Stomach (tissue), 8 donors: ENCODE measurements at regions not wholly inside any gene's neighbourhood (a gene's known extent, or its start where the extent isn't known, plus 50 kb on each side); places are given as distances from the start of the nearest gene placed in this dataset.

Experiments used
- DNase-seq, 2 donors: peaks; one replicate each; pipeline versions ENCODE4 v3.0.0 to v3.0.0-alpha.2; 2013 to 2019
- H3K27ac ChIP-seq, 5 donors: fragments of 200-600 bp in 4 of 5; sonication (generic) in 4 of 5; one replicate each; pipeline ENCODE4 v1.5.1; 2013 to 2019; ENCODE audit warnings: mild to moderate bottlenecking in 1 of 5, moderate library complexity in 1 of 5
- H3K27me3 ChIP-seq, 3 donors: fragments of 200-600 bp; sonication (generic); one replicate each; pipeline ENCODE4 v1.5.1; 2017 to 2019; ENCODE audit warnings: mixed run types in 1 of 3
- H3K36me3 ChIP-seq, 4 donors: fragments of 200-600 bp; sonication (generic); 1 replicate in 3 of 4; 2 replicates in 1 of 4; pipeline ENCODE4 v1.5.1; 2016 to 2019
- H3K4me1 ChIP-seq, 4 donors: fragments of 200-600 bp; sonication (generic); one replicate each; pipeline ENCODE4 v1.5.1; 2016 to 2019
- H3K4me3 ChIP-seq, 4 donors: fragments of 200-600 bp; sonication (generic) in 3 of 4; one replicate each; pipeline ENCODE4 v1.5.1; 2016 to 2019; ENCODE audit warnings: mild to moderate bottlenecking in 1 of 4
- H3K9me3 ChIP-seq, 4 donors: fragments of 200-600 bp; sonication (generic); one replicate each; pipeline ENCODE4 v1.5.1; 2016 to 2019
- CTCF ChIP-seq, 7 experiments: fragments of 450-650 bp in 4 of 7; fragments of 200-600 bp in 3 of 7; sonication (generic) in 3 of 7; IDR thresholded peaks; one replicate each; pipeline ENCODE4 v1.5.1; 2016 to 2019; ENCODE audit warnings: antibody characterized with exemption in 7 of 7, control low read depth in 2 of 7, mild to moderate bottlenecking in 1 of 7
- EP300 ChIP-seq: sonication (generic); formaldehyde crosslinking; IDR thresholded peaks from one replicate; pipeline ENCODE4 v1.6.1; 2017; ENCODE audit warnings: antibody characterized with exemption
- POLR2A ChIP-seq, 4 donors: fragments of 450-650 bp; IDR thresholded peaks; one replicate each; pipeline ENCODE4 v1.6.1; 2016; ENCODE audit warnings: antibody characterized with exemption in 4 of 4, control low read depth in 2 of 4, mild to moderate bottlenecking in 1 of 4, moderate library complexity in 1 of 4
- POLR2AphosphoS5 ChIP-seq, 3 donors: sonication (generic); formaldehyde crosslinking; IDR thresholded peaks; one replicate each; pipeline ENCODE4 v1.6.1; 2016; ENCODE audit warnings: antibody characterized with exemption in 3 of 3
- WGBS, 5 donors: extraction: QIAGEN DNeasy Blood & Tissue Kit in 3 of 5; methylation state at CpG; one replicate each; pipeline versions ENCODE4 v1.1.5 to v1.1.7; 2013 to 2018; 5-methylcytosine and 5-hydroxymethylcytosine counted together
- intact Hi-C: fragments of 100-400 bp; cut with DNase I; formaldehyde crosslinking; loops from one replicate; pipeline ENCODE4 v1.15.1; 2023; ENCODE audit warnings: low total_unique reads
- donor health status: healthy with polysubstance abuse.
- donor health status: Bipolar disorder and iron deficiency.
- donor health status: healthy.

- Histone ChIP-seq H3K4me1 (no peaks in the 10 kb centered on the region), H3K27ac (no peak overlapping the region), H3K27me3 (no peaks in the 10 kb centered on the region), H3K4me3 (no peak overlapping the region), H3K9me3 (peaks cover 10 to 25% (median 16%) of the 10 kb centered on the region in 4 donors), H3K36me3 (no peaks in the 10 kb centered on the region)
- no peak for DNase-seq
- TF ChIP-seq EP300 (no peak), CTCF (IDR thresholded peaks at IDR 0.05) (no peak), POLR2A (IDR thresholded peaks at IDR 0.05) (no peak), POLR2AphosphoS5 (IDR thresholded peaks at IDR 0.05) (no peak)
- intact Hi-C loops = no loop called here
- WGBS, 5 donors = 91 to 100% (median 95%) methylated on average over 2 of the region's 2 CpGs
These were observed 91.0 kb upstream of the RND3 start for GRCh38 chr2:150578481-150578880.

DNA sequence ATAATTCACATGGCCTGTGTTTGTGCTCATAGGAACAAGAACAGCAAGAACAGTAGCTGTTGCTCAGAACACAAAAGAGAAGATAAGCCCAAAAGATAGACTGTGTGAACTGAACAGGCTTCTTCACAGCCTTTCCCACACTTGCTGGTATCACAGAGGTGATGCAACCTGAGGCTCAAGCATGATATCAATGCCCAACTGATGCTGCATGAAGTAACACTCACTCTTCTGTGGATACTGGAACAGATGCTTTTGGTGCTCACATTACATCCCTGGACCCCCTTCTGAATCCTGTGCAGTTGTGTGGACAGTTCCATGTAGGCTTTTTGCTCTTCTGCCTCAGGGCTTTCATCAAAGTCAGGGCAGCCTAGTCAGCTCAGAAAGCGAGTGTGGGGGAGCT is 88.4 kb upstream of the RND3 start:
- H3K4me1 ChIP-seq = no peaks in the 10 kb centered on the region
- WGBS, 5 donors = 69 to 89% (median 75%) methylated on average over 1 of the region's 1 CpG

DNA sequence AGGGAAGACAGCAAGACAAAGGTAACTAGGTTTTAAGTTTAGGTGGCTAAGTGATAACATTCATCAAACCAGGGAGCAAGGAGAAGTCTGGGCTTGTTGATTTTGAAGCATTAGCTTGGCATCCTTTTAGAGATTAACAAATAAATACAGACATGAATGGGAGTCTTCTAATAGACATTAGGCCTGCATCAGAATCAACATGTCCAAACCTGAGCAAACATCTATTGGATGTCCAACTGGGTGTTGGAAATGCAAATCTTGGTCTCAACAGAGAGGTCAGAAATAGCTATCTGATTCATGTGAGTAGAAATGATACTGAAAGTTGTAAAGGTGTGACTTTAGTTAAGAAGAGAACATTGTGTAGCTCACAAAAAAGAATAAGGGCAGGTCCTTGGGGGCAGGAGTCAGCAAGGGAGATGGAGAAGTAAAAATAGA is 85.5 kb upstream of the RND3 start:
- Histone ChIP-seq H3K9me3 (peaks cover 0 to 4% (median under 1%) of the 10 kb centered on the region in 4 donors), H3K27ac (no peak overlapping the region), H3K4me3 (no peak overlapping the region), H3K4me1 (no peaks in the 10 kb centered on the region), H3K36me3 (no peaks in the 10 kb centered on the region), H3K27me3 (no peaks in the 10 kb centered on the region)
- intact Hi-C loops = no loop called here
- TF ChIP-seq CTCF (IDR thresholded peaks at IDR 0.05) (no peak), EP300 (no peak), POLR2AphosphoS5 (IDR thresholded peaks at IDR 0.05) (no peak), POLR2A (IDR thresholded peaks at IDR 0.05) (no peak)
- DNase-seq = no peak

More for the DNA sequence above, 88.4 kb upstream of the RND3 start:
- no peak for TF ChIP-seq POLR2A (IDR thresholded peaks at IDR 0.05)
- TF ChIP-seq CTCF (IDR thresholded peaks at IDR 0.05) = no peak
- no peak for TF ChIP-seq EP300
- TF ChIP-seq POLR2AphosphoS5 (IDR thresholded peaks at IDR 0.05) = no peak
- Histone ChIP-seq H3K27me3 (no peaks in the 10 kb centered on the region), H3K4me3 (no peak overlapping the region), H3K9me3 (peaks cover 10 to 25% (median 16%) of the 10 kb centered on the region in 4 donors), H3K27ac (no peak overlapping the region), H3K36me3 (no peaks in the 10 kb centered on the region)
- DNase-seq = no peak
- intact Hi-C loops = no loop called here

GRCh38 chr2:150572194-150572766 is 84.8 kb upstream of the RND3 start:
- WGBS, 5 donors = 81 to 91% (median 87%) methylated on average over 6 of the region's 6 CpGs
- Histone ChIP-seq H3K4me3 (no peak overlapping the region), H3K27ac (no peak overlapping the region), H3K36me3 (no peaks in the 10 kb centered on the region), H3K4me1 (no peaks in the 10 kb centered on the region), H3K27me3 (no peaks in the 10 kb centered on the region), H3K9me3 (no peaks in the 10 kb centered on the region)
- intact Hi-C loops = no loop called here
- no peak for DNase-seq
- TF ChIP-seq CTCF (IDR thresholded peaks at IDR 0.05) (no peak), EP300 (no peak), POLR2AphosphoS5 (IDR thresholded peaks at IDR 0.05) (no peak), POLR2A (IDR thresholded peaks at IDR 0.05) (no peak)
